ENCODE measurements at regions not wholly inside any gene's neighbourhood (a gene's known extent, or its start where the extent isn't known, plus 50 kb on each side); places are given as distances from the start of the nearest gene placed in this dataset.

- dilution Hi-C loops (cut with HindIII; ENCODE audit: low sequenced_read_pairs, unreplicated experiment) = no loop called here
- H3K9me3 ChIP-seq (ENCODE audit: control insufficient read depth, insufficient read depth, low read length) = 0 out of 2 replicates have a peak, but pooled peaks cover 2% of the 10 kb centered on the region
- no peak overlapping the region for H3K23ac ChIP-seq (ENCODE audit: low read depth, low read length)
- H3K4me3 ChIP-seq (ENCODE audit: insufficient read depth, low read depth, low read length) = no peak overlapping the region
- ChIA-PET POLR2A (ENCODE audit: unreplicated experiment) (no interaction called here), CTCF (interaction anchor here (1.0 kb wide), 1 partner anchor 11 kb away, joined by 3 read pairs; no protein-coding TSS in a partner anchor)
- H4K8ac ChIP-seq (ENCODE audit: low read depth in 2 of 2, low read length in 2 of 2) = no peak overlapping the region
- H3K9ac ChIP-seq (ENCODE audit: low read depth, low read length) = no peak overlapping the region
- H3K4me1 ChIP-seq (ENCODE audit: control insufficient read depth, insufficient read depth, low read length) = no peaks in the 10 kb centered on the region
- WGBS, 2 experiments (ENCODE audit: extremely low coverage in 2 of 2, insufficient read length in 1 of 2) = no CpG with 5 or more reads among the region's 5 CpGs
- H3K36me3 ChIP-seq (ENCODE audit: control insufficient read depth, insufficient read depth, low read length) = no peaks in the 10 kb centered on the region
- TF ChIP-seq POLR2A (IDR thresholded peaks at IDR 0.05; ENCODE audit: low read depth, low read length) (no peak), RCOR1 (IDR thresholded peaks at IDR 0.05; ENCODE audit: insufficient replicate concordance, low read length) (no peak), FOS (IDR thresholded peaks at IDR 0.05; ENCODE audit: low read depth, low read length) (no peak), SMC3 (IDR thresholded peaks at IDR 0.05; ENCODE audit: low read depth, low read length) (no peak), CHD1 (IDR thresholded peaks at IDR 0.05; ENCODE audit: low read depth, low read length) (no peak), BHLHE40 (IDR thresholded peaks at IDR 0.05; ENCODE audit: low read depth, low read length) (no peak), MAZ (IDR thresholded peaks at IDR 0.05; ENCODE audit: borderline replicate concordance, low read depth, low read length) (no peak), RAD21 (IDR thresholded peaks at IDR 0.05; ENCODE audit: low read length) (no peak), MXI1 (IDR thresholded peaks at IDR 0.05; ENCODE audit: borderline replicate concordance, low read depth, low read length) (no peak), CEBPB (IDR thresholded peaks at IDR 0.05; ENCODE audit: low read depth, low read length) (no peak), MAFK (IDR thresholded peaks at IDR 0.05; ENCODE audit: low read depth, low read length) (no peak), ELK1 (IDR thresholded peaks at IDR 0.05; ENCODE audit: borderline replicate concordance, low read depth, low read length) (no peak), CTCF (conservative IDR thresholded peaks at IDR 0.05; ENCODE audit: low read depth, low read length) (no peak), RFX5 (IDR thresholded peaks at IDR 0.05; ENCODE audit: low read depth, low read length) (no peak)
- TF ChIP-seq, protein P1, sequence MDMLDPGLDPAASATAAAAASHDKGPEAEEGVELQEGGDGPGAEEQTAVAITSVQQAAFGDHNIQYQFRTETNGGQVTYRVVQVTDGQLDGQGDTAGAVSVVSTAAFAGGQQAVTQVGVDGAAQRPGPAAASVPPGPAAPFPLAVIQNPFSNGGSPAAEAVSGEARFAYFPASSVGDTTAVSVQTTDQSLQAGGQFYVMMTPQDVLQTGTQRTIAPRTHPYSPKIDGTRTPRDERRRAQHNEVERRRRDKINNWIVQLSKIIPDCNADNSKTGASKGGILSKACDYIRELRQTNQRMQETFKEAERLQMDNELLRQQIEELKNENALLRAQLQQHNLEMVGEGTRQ (IDR thresholded peaks at IDR 0.05; ENCODE audit: low read depth, low read length) = no peak
- H2AK5ac ChIP-seq (ENCODE audit: low read depth, low read length) = no peak overlapping the region
- no peaks in the 10 kb centered on the region for H4K20me1 ChIP-seq (ENCODE audit: insufficient read depth, low read length)
- BruUV-seq (replicated peaks) = no TSS peak
- no peak overlapping the region for H3K4ac ChIP-seq (ENCODE audit: low read depth, low read length)
- intact Hi-C loops (cut with micrococcal nuclease) = no loop called here
- H3K9me1 ChIP-seq (ENCODE audit: insufficient read depth, low read length) = no peaks in the 10 kb centered on the region
- H3K56ac ChIP-seq (ENCODE audit: extremely low read depth, insufficient read depth, low read length) = no peak overlapping the region
- H2BK20ac ChIP-seq (ENCODE audit: low read depth, low read length) = no peak overlapping the region
- H3K14ac ChIP-seq (replicated peaks; ENCODE audit: low read depth, low read length) = no peak overlapping the region
- no peaks in the 10 kb centered on the region for H3K27me3 ChIP-seq (ENCODE audit: control insufficient read depth, insufficient read depth, low read length)
- no peak overlapping the region for H2BK15ac ChIP-seq (ENCODE audit: low read depth, low read length)
- in situ Hi-C loops (cut with MboI; ENCODE audit: low sequenced_read_pairs) = no loop called here
- H3K18ac ChIP-seq (ENCODE audit: low read depth, low read length) = no peak overlapping the region
- H2BK120ac ChIP-seq (ENCODE audit: low read depth, low read length) = no peak overlapping the region
- no peak overlapping the region for H2AFZ ChIP-seq (replicated peaks; ENCODE audit: low read length, poor library complexity)
- no peaks in the 10 kb centered on the region for H3K79me1 ChIP-seq (ENCODE audit: low read depth in 1 of 2, low read length in 2 of 2)
- no peak overlapping the region for H3K27ac ChIP-seq (ENCODE audit: insufficient read depth, low read length)
- DNase-seq = no peak
- H2AK9ac ChIP-seq (replicated peaks; ENCODE audit: low read depth, low read length, poor library complexity) = no peak overlapping the region
- no peak overlapping the region for H4K5ac ChIP-seq (ENCODE audit: low read depth, low read length)
- no peak overlapping the region for H3K4me2 ChIP-seq (ENCODE audit: low read depth, low read length)
- ATAC-seq (ENCODE audit: low read depth) = no peak
- no peak overlapping the region for H2BK5ac ChIP-seq (ENCODE audit: low read depth, low read length, poor library complexity, severe bottlenecking)
- H4K91ac ChIP-seq (ENCODE audit: insufficient read depth, low read depth, low read length) = no peak overlapping the region
These were observed 232.3 kb upstream of the NPY start for GRCh38 chr7:24051651-24052050.

Measured in IMR-90 (cell line).